Keratinocyte (primary cell): ENCODE measurements at regions not wholly inside any gene's neighbourhood (a gene's known extent, or its start where the extent isn't known, plus 50 kb on each side); places are given as distances from the start of the nearest gene placed in this dataset.

ENCODE experiments used
- DNase-seq: peaks from one replicate; pipeline ENCODE4 v3.0.0-alpha.2; 2011; ENCODE audit warnings: low read depth, missing footprints, low spot score
- FAIRE-seq: peaks from 2 replicates; lab custom pipeline; 2011; peaks lifted over from hg19 to GRCh38; lab: Jason Lieb, UNC
- H2AFZ ChIP-seq: 2 replicates; pipeline ENCODE4 v1.6.0; 2012; ENCODE audit warnings: low read length, control low read depth, inconsistent platforms; ENCODE audit not compliant: control insufficient read depth
- H3K27ac ChIP-seq: 2 replicates; pipeline ENCODE4 v1.5.1; 2011; ENCODE audit warnings: low read length; ENCODE audit not compliant: control insufficient read depth, insufficient read depth
- H3K27me3 ChIP-seq: 3 replicates; pipeline ENCODE4 v1.6.0; 2011; ENCODE audit warnings: low read length; ENCODE audit not compliant: control insufficient read depth, insufficient read depth; ENCODE audit errors: extremely low read depth
- H3K36me3 ChIP-seq, 2 experiments: 2 replicates in 1 of 2; 3 replicates in 1 of 2; pipeline ENCODE4 v1.5.1; 2011; ENCODE audit warnings: low read length in 2 of 2, mild to moderate bottlenecking in 1 of 2; ENCODE audit not compliant: control insufficient read depth in 2 of 2, insufficient read depth in 2 of 2; ENCODE audit errors: extremely low read depth in 1 of 2
- H3K4me1 ChIP-seq: 3 replicates; pipeline ENCODE4 v1.5.1; 2011; ENCODE audit warnings: low read length; ENCODE audit not compliant: control insufficient read depth, insufficient read depth; ENCODE audit errors: extremely low read depth
- H3K4me2 ChIP-seq: 3 replicates; pipeline ENCODE4 v1.6.0; 2011; ENCODE audit warnings: low read depth, low read length; ENCODE audit not compliant: control insufficient read depth, insufficient read depth; ENCODE audit errors: extremely low read depth
- H3K4me3 ChIP-seq, 3 experiments: fragments of 200-600 bp in 1 of 3; sonication (generic) in 1 of 3; 2 replicates in 2 of 3; 3 replicates in 1 of 3; pipeline ENCODE4 v1.5.1; 2011 to 2016; ENCODE audit warnings: low read length in 3 of 3, mild to moderate bottlenecking in 3 of 3, control low read depth in 2 of 3, inconsistent platforms in 1 of 3, low read depth in 1 of 3, mixed read lengths in 1 of 3, mixed run types in 1 of 3, moderate library complexity in 1 of 3; ENCODE audit not compliant: control insufficient read depth in 2 of 3, insufficient read depth in 2 of 3; ENCODE audit errors: extremely low read depth in 1 of 3
- H3K79me2 ChIP-seq: 2 replicates; pipeline ENCODE4 v1.6.0; 2012; ENCODE audit warnings: low read length; ENCODE audit not compliant: control insufficient read depth, insufficient read depth
- H3K9ac ChIP-seq: 3 replicates; pipeline ENCODE4 v1.6.0; 2011; ENCODE audit warnings: low read length; ENCODE audit not compliant: control insufficient read depth, insufficient read depth; ENCODE audit errors: extremely low read depth
- H3K9me1 ChIP-seq: 3 replicates; pipeline ENCODE4 v1.6.0; 2011; ENCODE audit warnings: low read length; ENCODE audit not compliant: control insufficient read depth, insufficient read depth; ENCODE audit errors: extremely low read depth
- H3K9me3 ChIP-seq: 2 replicates; pipeline ENCODE4 v1.5.1; 2012; ENCODE audit warnings: low read depth, low read length; ENCODE audit not compliant: control insufficient read depth
- H4K20me1 ChIP-seq: 3 replicates; pipeline ENCODE4 v1.6.0; 2011; ENCODE audit warnings: low read length; ENCODE audit not compliant: control insufficient read depth, insufficient read depth; ENCODE audit errors: extremely low read depth
- CTCF ChIP-seq, 3 experiments: IDR thresholded peaks in 1 of 3; conservative IDR thresholded peaks in 1 of 3; optimal IDR thresholded peaks in 1 of 3; 2 replicates in 2 of 3; 3 replicates in 1 of 3; pipeline versions ENCODE3 to v1.5.1; 2011; ENCODE audit warnings: low read length in 3 of 3, mild to moderate bottlenecking in 3 of 3, moderate library complexity in 2 of 3, control low read depth in 1 of 3, inconsistent platforms in 1 of 3; ENCODE audit not compliant: insufficient read depth in 2 of 3; ENCODE audit errors: extremely low read depth in 1 of 3
- EZH2 ChIP-seq: IDR thresholded peaks from one replicate; pipeline ENCODE4 v1.6.1; 2012; ENCODE audit warnings: inconsistent platforms, mild to moderate bottlenecking, low read length, moderate library complexity
- dilution Hi-C: fragments of 300-500 bp; cut with MboI; formaldehyde crosslinking; loops from one replicate; pipeline ENCODE4 v1.7.0; 2020; ENCODE audit warnings: low sequenced_read_pairs; ENCODE audit not compliant: extremely low pct_ligation_motif_present

- Histone ChIP-seq H4K20me1 (no peaks in the 10 kb centered on the region), H3K27ac (no peak overlapping the region), H3K79me2 (no peaks in the 10 kb centered on the region), H3K36me3 (no peaks in the 10 kb centered on the region), H3K9me1 (no peaks in the 10 kb centered on the region), H3K4me3 (no peak overlapping the region), H3K9me3 (no peaks in the 10 kb centered on the region), H3K4me1 (no peaks in the 10 kb centered on the region), H3K9ac (no peak overlapping the region), H2AFZ (no peak overlapping the region), H3K4me2 (no peak overlapping the region), H3K27me3 (no peaks in the 10 kb centered on the region)
- dilution Hi-C loops = no loop called here
- DNase-seq (no peak), FAIRE-seq (no peak)
- TF ChIP-seq CTCF (optimal IDR thresholded peaks at IDR 0.05 in 1 of 3, IDR thresholded peaks at IDR 0.05 in 1 of 3, conservative IDR thresholded peaks at IDR 0.05 in 1 of 3; ENCODE audit: extremely low read depth in 1 of 3, insufficient read depth in 2 of 3, low read length in 3 of 3) = no peak
- no peak for TF ChIP-seq EZH2
Observed at GRCh38 chr6:15796130-15796771, 133.4 kb upstream of the DTNBP1 start.

GRCh38 chr6:15793826-15794225 lies 131.0 kb upstream of the DTNBP1 start:
- Histone ChIP-seq H4K20me1 (no peaks in the 10 kb centered on the region), H3K36me3 (no peaks in the 10 kb centered on the region), H2AFZ (no peak overlapping the region), H3K4me1 (no peaks in the 10 kb centered on the region), H3K27ac (no peak overlapping the region), H3K27me3 (no peaks in the 10 kb centered on the region), H3K9ac (no peak overlapping the region), H3K4me3 (no peak overlapping the region), H3K9me3 (no peaks in the 10 kb centered on the region), H3K9me1 (no peaks in the 10 kb centered on the region), H3K79me2 (no peaks in the 10 kb centered on the region), H3K4me2 (no peak overlapping the region)
- FAIRE-seq (no peak), DNase-seq (no peak)
- TF ChIP-seq EZH2 (no peak), CTCF (optimal IDR thresholded peaks at IDR 0.05 in 1 of 3, IDR thresholded peaks at IDR 0.05 in 1 of 3, conservative IDR thresholded peaks at IDR 0.05 in 1 of 3; ENCODE audit: extremely low read depth in 1 of 3, insufficient read depth in 2 of 3, low read length in 3 of 3) (no peak)
- dilution Hi-C loops = no loop called here
